GM23338 (cell line): ENCODE measurements at regions not wholly inside any gene's neighbourhood (a gene's known extent, or its start where the extent isn't known, plus 50 kb on each side); places are given as distances from the start of the nearest gene placed in this dataset.

Experiments
- ATAC-seq: fragments of 200-7000 bp; cut with Tn5 transposase; 3 replicates; pipeline ENCODE4 v1.9.1; 2020
- DNase-seq: peaks from one replicate; pipeline ENCODE4 v3.0.0-alpha.2; 2015; ENCODE audit warnings: low spot score
- H2AFZ ChIP-seq: fragments of 200-600 bp; sonication (generic); 2 replicates; pipeline ENCODE4 v1.8.0; 2016; ENCODE audit warnings: antibody characterized with exemption, mild to moderate bottlenecking, moderate library complexity
- H3F3A ChIP-seq: fragments of 200-600 bp; sonication (generic); replicated peaks from 2 replicates; pipeline ENCODE4 v1.8.0; 2017; ENCODE audit warnings: antibody characterized with exemption, mixed run types, low read depth
- H3K27ac ChIP-seq: fragments of 200-600 bp; sonication (generic); 2 replicates; pipeline ENCODE4 v1.6.1; 2016; ENCODE audit warnings: low read depth
- H3K27me3 ChIP-seq: fragments of 200-600 bp; sonication (generic); 2 replicates; pipeline ENCODE4 v1.8.0; 2016; ENCODE audit warnings: mild to moderate bottlenecking, mixed run types, moderate library complexity; ENCODE audit not compliant: insufficient read depth
- H3K36me3 ChIP-seq: fragments of 200-600 bp; sonication (generic); 2 replicates; pipeline ENCODE4 v1.8.0; 2016; ENCODE audit warnings: mild to moderate bottlenecking; ENCODE audit not compliant: insufficient read depth
- H3K4me1 ChIP-seq: fragments of 200-600 bp; sonication (generic); 2 replicates; pipeline ENCODE4 v1.8.0; 2016; ENCODE audit warnings: mild to moderate bottlenecking, moderate library complexity; ENCODE audit not compliant: insufficient read depth
- H3K4me2 ChIP-seq: fragments of 200-600 bp; sonication (generic); 2 replicates; pipeline ENCODE4 v1.7.1; 2017; ENCODE audit warnings: mixed run types
- H3K4me3 ChIP-seq: fragments of 200-600 bp; sonication (generic); 2 replicates; pipeline ENCODE4 v1.6.1; 2016; ENCODE audit warnings: mixed run types
- H3K79me2 ChIP-seq: fragments of 200-600 bp; sonication (generic); replicated peaks from 2 replicates; pipeline ENCODE4 v1.8.0; 2017; ENCODE audit warnings: mild to moderate bottlenecking; ENCODE audit not compliant: insufficient read depth
- H3K9me2 ChIP-seq: fragments of 200-600 bp; sonication (generic); 2 replicates; pipeline ENCODE4 v1.8.0; 2017; ENCODE audit not compliant: insufficient read depth
- H4K20me1 ChIP-seq: fragments of 200-600 bp; sonication (generic); replicated peaks from 2 replicates; pipeline ENCODE4 v1.8.0; 2017; ENCODE audit warnings: mild to moderate bottlenecking; ENCODE audit not compliant: insufficient read depth
- H3K27ac Mint-ChIP-seq: 2 replicates; pipeline ENCODE4 v1.8.0; 2020; ENCODE audit warnings: inconsistent platforms, mild to moderate bottlenecking, moderate library complexity, mixed read lengths
- H3K27me3 Mint-ChIP-seq: 3 replicates; pipeline ENCODE4 v1.8.0; 2022; ENCODE audit warnings: low read depth, mild to moderate bottlenecking, moderate library complexity, mixed read lengths, inconsistent platforms; ENCODE audit not compliant: insufficient read depth, poor library complexity
- H3K36me3 Mint-ChIP-seq: 3 replicates; pipeline ENCODE4 v1.8.0; 2021; ENCODE audit warnings: low read depth, mild to moderate bottlenecking, inconsistent platforms, moderate library complexity, mixed read lengths
- H3K4me1 Mint-ChIP-seq: 3 replicates; pipeline ENCODE4 v1.8.0; 2020; ENCODE audit warnings: mild to moderate bottlenecking, inconsistent platforms, mixed read lengths
- H3K4me3 Mint-ChIP-seq: 3 replicates; pipeline ENCODE4 v1.8.0; 2021; ENCODE audit warnings: moderate library complexity, mild to moderate bottlenecking, inconsistent platforms, mixed read lengths
- H3K9me3 Mint-ChIP-seq: 3 replicates; pipeline ENCODE4 v1.8.0; 2020; ENCODE audit warnings: moderate library complexity, mild to moderate bottlenecking, inconsistent platforms, mixed read lengths
- ETS1 ChIP-seq: IDR thresholded peaks from 2 replicates; pipeline ENCODE4 v1.6.1; 2016; ENCODE audit warnings: antibody characterized with exemption
- EZH2 ChIP-seq: fragments of 200-600 bp; sonication (generic); IDR thresholded peaks from one replicate; pipeline ENCODE4 v1.8.0; 2017; ENCODE audit warnings: antibody characterized with exemption, mild to moderate bottlenecking, low read depth; ENCODE audit not compliant: unreplicated experiment
- EZH2phosphoT487 ChIP-seq: fragments of 200-600 bp; sonication (generic); IDR thresholded peaks from one replicate; pipeline ENCODE4 v1.8.1; 2018; ENCODE audit warnings: antibody characterized with exemption; ENCODE audit not compliant: unreplicated experiment
- JUNB ChIP-seq: IDR thresholded peaks from one replicate; pipeline ENCODE4 v1.6.1; 2016; ENCODE audit warnings: antibody characterized with exemption; ENCODE audit not compliant: unreplicated experiment
- NANOG ChIP-seq: IDR thresholded peaks from 2 replicates; pipeline ENCODE4 v1.6.1; 2016; ENCODE audit warnings: antibody characterized with exemption, borderline replicate concordance
- POLR2AphosphoS5 ChIP-seq: IDR thresholded peaks from 2 replicates; pipeline ENCODE4 v1.6.1; 2016; ENCODE audit warnings: antibody characterized with exemption, low read depth
- REST ChIP-seq: IDR thresholded peaks from one replicate; pipeline ENCODE4 v1.6.1; 2018; ENCODE audit warnings: antibody characterized with exemption; ENCODE audit not compliant: unreplicated experiment
- STAT1 ChIP-seq: IDR thresholded peaks from one replicate; pipeline ENCODE4 v1.6.1; 2016; ENCODE audit warnings: antibody characterized with exemption; ENCODE audit not compliant: unreplicated experiment
- ZNF114 ChIP-seq: fragments of 250-450 bp; sonication (Bioruptor Pico); IDR thresholded peaks from 2 replicates; pipeline ENCODE4 v1.5.0; 2020; ENCODE audit warnings: mild to moderate bottlenecking, moderate library complexity
- ZNF331 ChIP-seq: fragments of 250-450 bp; sonication (Bioruptor Pico); IDR thresholded peaks from 2 replicates; pipeline ENCODE4 v1.5.0; 2020; ENCODE audit warnings: low read depth, mild to moderate bottlenecking, moderate library complexity
- ZNF462 ChIP-seq: fragments of 250-450 bp; sonication (Bioruptor Pico); IDR thresholded peaks from 2 replicates; pipeline ENCODE4 v1.5.0; 2020; ENCODE audit warnings: mild to moderate bottlenecking, moderate library complexity

GRCh38 chr4:155017426-155017825, 191.0 kb upstream of the NPY2R start:
- Histone ChIP-seq H3K4me2 (no peak overlapping the region), H3F3A (no peaks in the 10 kb centered on the region), H3K27me3 (no peaks in the 10 kb centered on the region), H3K4me1 (no peaks in the 10 kb centered on the region), H2AFZ (no peak overlapping the region), H3K4me3 (no peak overlapping the region), H3K79me2 (no peaks in the 10 kb centered on the region), H4K20me1 (no peaks in the 10 kb centered on the region), H3K36me3 (no peaks in the 10 kb centered on the region), H3K27ac (no peak overlapping the region), H3K9me2 (no peaks in the 10 kb centered on the region)
- Mint-ChIP-seq H3K27ac (no peak overlapping the region), H3K36me3 (no peaks in the 10 kb centered on the region; the same call in 2 of the 3 replicates), H3K4me3 (no peak overlapping the region), H3K27me3 (no peaks in the 10 kb centered on the region), H3K4me1 (no peaks in the 10 kb centered on the region), H3K9me3 (peaks cover 10% of the 10 kb centered on the region)
- no peak for DNase-seq
- no peak for ATAC-seq
- TF ChIP-seq EZH2phosphoT487 (no peak), ZNF462 (CRISPR knock-in tag) (no peak), ZNF114 (CRISPR knock-in tag) (no peak), ETS1 (no peak), JUNB (no peak), STAT1 (no peak), NANOG (no peak), POLR2AphosphoS5 (no peak), ZNF331 (CRISPR knock-in tag) (no peak), EZH2 (no peak), REST (no peak)
